NCI-H1092 treated with DMSO at 0.1 percent for 48 hours (cell line): ENCODE measurements at regions not wholly inside any gene's neighbourhood (a gene's known extent, or its start where the extent isn't known, plus 50 kb on each side); places are given as distances from the start of the nearest gene placed in this dataset.
A peak's percentile ranks its signal among the peaks of the same experiment; 100 is the strongest.

Experiments
- DNase-seq: peaks from one replicate; lab custom pipeline; 2025; lab: John Stamatoyannopoulos, UW

- no peak for DNase-seq
Observed at GRCh38 chr6:137434640-137435039, 59.6 kb downstream of the OLIG3 start.

GRCh38 chr6:137432054-137432611, 62.1 kb downstream of the OLIG3 start:
- DNase-seq: peak; percentile 2

- DNase-seq: no peak
Observed at GRCh38 chr6:137430954-137431353, 63.2 kb downstream of the OLIG3 start.

- DNase-seq: no peak
Observed at GRCh38 chr6:137427656-137428290, 66.4 kb downstream of the OLIG3 start.

GRCh38 chr6:137426007-137426689, 68.0 kb downstream of the OLIG3 start:
- no peak for DNase-seq

GRCh38 chr6:137424251-137424650, 69.9 kb downstream of the OLIG3 start:
- no peak for DNase-seq

- no peak for DNase-seq
Observed at GRCh38 chr6:137423451-137424168, 70.6 kb downstream of the OLIG3 start.

- DNase-seq: no peak
Observed at GRCh38 chr6:137417396-137417795, 76.8 kb downstream of the OLIG3 start.

GRCh38 chr6:137416376-137417109, 77.7 kb downstream of the OLIG3 start:
- DNase-seq: no peak

- DNase-seq: no peak
Observed at GRCh38 chr6:137415834-137416190, 78.4 kb downstream of the OLIG3 start.

GRCh38 chr6:137415127-137415833, 78.9 kb downstream of the OLIG3 start:
- DNase-seq: no peak

- no peak for DNase-seq
Observed at GRCh38 chr6:137414599-137414998, 79.6 kb downstream of the OLIG3 start.

GRCh38 chr6:137413482-137413881, 80.7 kb downstream of the OLIG3 start:
- no peak for DNase-seq

- DNase-seq: no peak
Observed at GRCh38 chr6:137412562-137412961, 81.6 kb downstream of the OLIG3 start.

- no peak for DNase-seq
Observed at GRCh38 chr6:137409266-137409777, 84.9 kb downstream of the OLIG3 start.

GRCh38 chr6:137407816-137408215, 86.4 kb downstream of the OLIG3 start:
- no peak for DNase-seq

- DNase-seq: no peak
Observed at GRCh38 chr6:137405806-137406205, 88.4 kb downstream of the OLIG3 start.

- DNase-seq: peak; percentile 35
Observed at GRCh38 chr6:137403855-137404254, 90.3 kb downstream of the OLIG3 start.

GRCh38 chr6:137403443-137403842, 90.8 kb downstream of the OLIG3 start:
- no peak for DNase-seq

GRCh38 chr6:137402143-137402680, 92.0 kb downstream of the OLIG3 start:
- peak; percentile 71 for DNase-seq

- DNase-seq: no peak
Observed at GRCh38 chr6:137401088-137401487, 93.1 kb downstream of the OLIG3 start.
